IMR-90 (cell line): ENCODE measurements at regions not wholly inside any gene's neighbourhood (a gene's known extent, or its start where the extent isn't known, plus 50 kb on each side); places are given as distances from the start of the nearest gene placed in this dataset.

Source experiments
- ATAC-seq: fragments of 200-7000 bp; cut with Tn5 transposase; 2 replicates; pipeline ENCODE4 v1.9.1; 2020; ENCODE audit warnings: low read depth, mild to moderate bottlenecking, moderate library complexity
- BruUV-seq: library from RNA; stranded (reverse); fragments of 400-500 nt; replicated peaks from 2 replicates; lab custom pipeline; 2021; lab: Mats Ljungman, UMichigan
- CTCF ChIA-PET: fragments of 300-600 bp; formaldehyde crosslinking; extraction: SDS; loops from one replicate; lab custom pipeline; 2021; ENCODE audit warnings: antibody characterized with exemption; lab: Yijun Ruan, JAX
- POLR2A ChIA-PET: fragments of 300-600 bp; sonication (Branson Sonifier 250); formaldehyde crosslinking; loops from one replicate; lab custom pipeline; 2022; ENCODE audit warnings: antibody characterized with exemption; ENCODE audit not compliant: unreplicated experiment; lab: Charles Lee
- DNase-seq: peaks from one replicate; pipeline ENCODE4 v3.0.0; 2013
- H2AFZ ChIP-seq: replicated peaks from 2 replicates; pipeline ENCODE3; 2013; ENCODE audit warnings: low read length, mild to moderate bottlenecking; ENCODE audit not compliant: poor library complexity
- H2AK5ac ChIP-seq: 2 replicates; pipeline ENCODE4 v1.6.1; 2013; ENCODE audit warnings: low read depth, low read length, inconsistent platforms
- H2AK9ac ChIP-seq: replicated peaks from 2 replicates; pipeline ENCODE3; 2013; ENCODE audit warnings: mild to moderate bottlenecking, low read depth, low read length, moderate library complexity; ENCODE audit not compliant: poor library complexity
- H2BK120ac ChIP-seq: 2 replicates; pipeline ENCODE4 v1.6.1; 2013; ENCODE audit warnings: low read depth, low read length, inconsistent platforms
- H2BK15ac ChIP-seq: 3 replicates; pipeline ENCODE4 v1.6.1; 2013; ENCODE audit warnings: low read depth, low read length, inconsistent platforms
- H2BK20ac ChIP-seq: 2 replicates; pipeline ENCODE4 v1.6.1; 2013; ENCODE audit warnings: low read depth, mild to moderate bottlenecking, inconsistent platforms, low read length, moderate library complexity
- H2BK5ac ChIP-seq: 2 replicates; pipeline ENCODE4 v1.6.1; 2013; ENCODE audit warnings: mild to moderate bottlenecking, low read depth, low read length, inconsistent platforms; ENCODE audit not compliant: poor library complexity, severe bottlenecking
- H3K14ac ChIP-seq: replicated peaks from 2 replicates; pipeline ENCODE4 v1.6.1; 2013; ENCODE audit warnings: low read depth, low read length, inconsistent platforms
- H3K18ac ChIP-seq: 2 replicates; pipeline ENCODE4 v1.6.1; 2013; ENCODE audit warnings: low read depth, low read length, control low read depth
- H3K23ac ChIP-seq: 2 replicates; pipeline ENCODE4 v1.6.1; 2013; ENCODE audit warnings: low read depth, low read length, inconsistent platforms
- H3K27ac ChIP-seq: 2 replicates; pipeline ENCODE4 v1.5.1; 2013; ENCODE audit warnings: mild to moderate bottlenecking, control low read depth, low read length; ENCODE audit not compliant: insufficient read depth
- H3K27me3 ChIP-seq: 2 replicates; pipeline ENCODE4 v1.6.1; 2013; ENCODE audit warnings: low read length; ENCODE audit not compliant: control insufficient read depth, insufficient read depth
- H3K36me3 ChIP-seq: 2 replicates; pipeline ENCODE4 v1.6.1; 2013; ENCODE audit warnings: low read length, mixed read lengths; ENCODE audit not compliant: control insufficient read depth, insufficient read depth
- H3K4ac ChIP-seq: 2 replicates; pipeline ENCODE4 v1.6.1; 2013; ENCODE audit warnings: low read depth, low read length, inconsistent platforms
- H3K4me1 ChIP-seq: 2 replicates; pipeline ENCODE4 v1.6.1; 2013; ENCODE audit warnings: low read length, mixed read lengths; ENCODE audit not compliant: control insufficient read depth, insufficient read depth
- H3K4me2 ChIP-seq: 2 replicates; pipeline ENCODE4 v1.6.1; 2013; ENCODE audit warnings: low read depth, mild to moderate bottlenecking, control low read depth, low read length, moderate library complexity
- H3K4me3 ChIP-seq: 2 replicates; pipeline ENCODE4 v1.5.1; 2013; ENCODE audit warnings: low read depth, mild to moderate bottlenecking, control low read depth, low read length, moderate library complexity; ENCODE audit not compliant: insufficient read depth
- H3K56ac ChIP-seq: 2 replicates; pipeline ENCODE4 v1.6.1; 2013; ENCODE audit warnings: low read length, inconsistent platforms; ENCODE audit not compliant: insufficient read depth; ENCODE audit errors: extremely low read depth
- H3K79me1 ChIP-seq, 2 experiments: 2 replicates each; pipeline ENCODE4 v1.6.1; 2013; ENCODE audit warnings: low read length in 2 of 2, inconsistent platforms in 1 of 2, low read depth in 1 of 2
- H3K9ac ChIP-seq: 2 replicates; pipeline ENCODE4 v1.6.1; 2013; ENCODE audit warnings: low read depth, low read length, control low read depth
- H3K9me1 ChIP-seq: 2 replicates; pipeline ENCODE4 v1.6.1; 2013; ENCODE audit warnings: low read length, inconsistent platforms; ENCODE audit not compliant: insufficient read depth
- H3K9me3 ChIP-seq: 2 replicates; pipeline ENCODE4 v1.6.1; 2013; ENCODE audit warnings: low read length; ENCODE audit not compliant: control insufficient read depth, insufficient read depth
- H4K20me1 ChIP-seq: 2 replicates; pipeline ENCODE4 v1.6.1; 2013; ENCODE audit warnings: low read length, inconsistent platforms; ENCODE audit not compliant: insufficient read depth
- H4K5ac ChIP-seq: 2 replicates; pipeline ENCODE4 v1.6.1; 2013; ENCODE audit warnings: mild to moderate bottlenecking, low read depth, low read length, control low read depth
- H4K8ac ChIP-seq, 2 experiments: 2 replicates each; pipeline ENCODE4 v1.6.1; 2013; ENCODE audit warnings: low read depth in 2 of 2, low read length in 2 of 2, control low read depth in 1 of 2, inconsistent platforms in 1 of 2
- H4K91ac ChIP-seq: 2 replicates; pipeline ENCODE4 v1.6.1; 2013; ENCODE audit warnings: low read depth, low read length, inconsistent platforms; ENCODE audit not compliant: insufficient read depth
- BHLHE40 ChIP-seq: fragments of 150-350 bp; IDR thresholded peaks from 2 replicates; pipeline ENCODE4 v1.6.1; 2016; ENCODE audit warnings: mild to moderate bottlenecking, low read depth, low read length
- CEBPB ChIP-seq: IDR thresholded peaks from 2 replicates; pipeline ENCODE4 v1.6.1; 2012; ENCODE audit warnings: low read depth, low read length, improper control_type of control experiment
- CHD1 ChIP-seq: IDR thresholded peaks from 2 replicates; pipeline ENCODE4 v1.6.1; 2012; ENCODE audit warnings: low read depth, low read length, improper control_type of control experiment
- FOS ChIP-seq: fragments of 150-350 bp; IDR thresholded peaks from 2 replicates; pipeline ENCODE4 v1.6.1; 2016; ENCODE audit warnings: low read depth, low read length
- MAFK ChIP-seq: IDR thresholded peaks from 2 replicates; pipeline ENCODE4 v1.6.1; 2012; ENCODE audit warnings: low read depth, low read length, improper control_type of control experiment
- MAZ ChIP-seq: IDR thresholded peaks from 2 replicates; pipeline ENCODE4 v1.6.1; 2012; ENCODE audit warnings: low read depth, mild to moderate bottlenecking, low read length, improper control_type of control experiment, moderate library complexity, borderline replicate concordance
- MXI1 ChIP-seq: IDR thresholded peaks from 2 replicates; pipeline ENCODE4 v1.6.1; 2012; ENCODE audit warnings: low read depth, mild to moderate bottlenecking, low read length, moderate library complexity, borderline replicate concordance
- NFE2L2 ChIP-seq: fragments of 150-350 bp; IDR thresholded peaks from 2 replicates; pipeline ENCODE4 v1.6.1; 2016; ENCODE audit warnings: low read depth, mild to moderate bottlenecking, low read length
- POLR2A ChIP-seq: IDR thresholded peaks from 2 replicates; pipeline ENCODE4 v1.6.1; 2012; ENCODE audit warnings: mild to moderate bottlenecking, low read depth, low read length
- RAD21 ChIP-seq: IDR thresholded peaks from 2 replicates; pipeline ENCODE4 v1.6.1; 2012; ENCODE audit warnings: low read length, improper control_type of control experiment
- RCOR1 ChIP-seq: IDR thresholded peaks from 2 replicates; pipeline ENCODE4 v1.6.1; 2012; ENCODE audit warnings: mild to moderate bottlenecking, low read length, improper control_type of control experiment; ENCODE audit not compliant: insufficient replicate concordance
- RFX5 ChIP-seq: IDR thresholded peaks from 2 replicates; pipeline ENCODE4 v1.8.0; 2012; ENCODE audit warnings: low read depth, mild to moderate bottlenecking, low read length, moderate library complexity
- SMC3 ChIP-seq: fragments of 150-350 bp; IDR thresholded peaks from 2 replicates; pipeline ENCODE4 v1.6.1; 2016; ENCODE audit warnings: low read depth, mild to moderate bottlenecking, antibody characterized with exemption, low read length, moderate library complexity
- USF2 ChIP-seq: fragments of 150-350 bp; IDR thresholded peaks from 2 replicates; pipeline ENCODE4 v1.6.1; 2017; ENCODE audit warnings: mild to moderate bottlenecking, antibody characterized with exemption, low read length, low read depth
- WGBS, 2 experiments: methylation state at CpG; one replicate each; pipeline versions ENCODE4 v1.1.5 to v1.1.7; 2013; ENCODE audit warnings: missing lambda C conversion rate in 2 of 2; ENCODE audit not compliant: insufficient read length in 1 of 2; ENCODE audit errors: extremely low coverage in 2 of 2; 5-methylcytosine and 5-hydroxymethylcytosine counted together
- dilution Hi-C: fragments of 300-500 bp; cut with HindIII; formaldehyde crosslinking; loops from one replicate; pipeline ENCODE4 v1.14.3; 2018; ENCODE audit warnings: low sequenced_read_pairs; ENCODE audit not compliant: unreplicated experiment
- in situ Hi-C: fragments of 300-500 bp; cut with MboI; formaldehyde crosslinking; loops from 3 replicates; pipeline ENCODE4 v1.14.3; 2019; ENCODE audit warnings: low sequenced_read_pairs, inconsistent platforms, mixed read lengths
- intact Hi-C: fragments of 100-400 bp; cut with micrococcal nuclease; formaldehyde crosslinking; loops from 2 replicates; pipeline ENCODE4 v1.10.0; 2022
- TF ChIP-seq, protein P1 (sequence below): conservative IDR thresholded peaks from 2 replicates; pipeline ENCODE4 v1.5.1; 2012; ENCODE audit warnings: mild to moderate bottlenecking, low read depth, low read length, improper control_type of control experiment
- TF ChIP-seq, protein P2 (sequence below): fragments of 150-350 bp; IDR thresholded peaks from 2 replicates; pipeline ENCODE4 v1.6.1; 2016; ENCODE audit warnings: low read depth, mild to moderate bottlenecking, low read length, moderate library complexity, borderline replicate concordance

GRCh38 chr2:150190546-150190945, 296.9 kb downstream of the RND3 start:
- intact Hi-C loops = no loop called here
- Histone ChIP-seq H3K18ac (no peak overlapping the region), H3K27me3 (no peaks in the 10 kb centered on the region), H2AFZ (no peak overlapping the region), H2AK9ac (no peak overlapping the region), H4K91ac (no peak overlapping the region), H3K4ac (no peak overlapping the region), H3K9ac (no peak overlapping the region), H3K36me3 (no peaks in the 10 kb centered on the region), H4K8ac (no peak overlapping the region), H4K20me1 (no peaks in the 10 kb centered on the region), H2BK120ac (no peak overlapping the region), H2BK20ac (no peak overlapping the region), H3K79me1 (no peaks in the 10 kb centered on the region), H3K9me1 (no peaks in the 10 kb centered on the region), H4K5ac (no peak overlapping the region), H2BK5ac (no peak overlapping the region), H3K27ac (no peak overlapping the region), H2BK15ac (no peak overlapping the region), H3K23ac (no peak overlapping the region), H3K4me2 (no peak overlapping the region), H2AK5ac (no peak overlapping the region), H3K4me3 (no peak overlapping the region), H3K4me1 (no peaks in the 10 kb centered on the region), H3K56ac (no peak overlapping the region), H3K14ac (no peak overlapping the region), H3K9me3 (no peaks in the 10 kb centered on the region)
- ChIA-PET CTCF (no interaction called here), POLR2A (no interaction called here)
- DNase-seq (no peak), ATAC-seq (no peak)
- in situ Hi-C loops = no loop called here
- dilution Hi-C loops = no loop called here
- BruUV-seq = no TSS peak
- WGBS, 2 experiments = 100% methylated on average over 1 of the region's 1 CpG; no CpG with 5 or more reads in 1 of the 2 experiments
- TF ChIP-seq POLR2A = no peak
- TF ChIP-seq BHLHE40 = no peak
- no peak for TF ChIP-seq USF2
- no peak for TF ChIP-seq RAD21
- no peak for TF ChIP-seq MAZ
- no peak for TF ChIP-seq NFE2L2
- no peak for TF ChIP-seq RFX5
- TF ChIP-seq RCOR1 = no peak
- no peak for TF ChIP-seq SMC3
- TF ChIP-seq MXI1 = no peak
- no peak for TF ChIP-seq CHD1
- no peak for TF ChIP-seq MAFK
- TF ChIP-seq, protein P1, sequence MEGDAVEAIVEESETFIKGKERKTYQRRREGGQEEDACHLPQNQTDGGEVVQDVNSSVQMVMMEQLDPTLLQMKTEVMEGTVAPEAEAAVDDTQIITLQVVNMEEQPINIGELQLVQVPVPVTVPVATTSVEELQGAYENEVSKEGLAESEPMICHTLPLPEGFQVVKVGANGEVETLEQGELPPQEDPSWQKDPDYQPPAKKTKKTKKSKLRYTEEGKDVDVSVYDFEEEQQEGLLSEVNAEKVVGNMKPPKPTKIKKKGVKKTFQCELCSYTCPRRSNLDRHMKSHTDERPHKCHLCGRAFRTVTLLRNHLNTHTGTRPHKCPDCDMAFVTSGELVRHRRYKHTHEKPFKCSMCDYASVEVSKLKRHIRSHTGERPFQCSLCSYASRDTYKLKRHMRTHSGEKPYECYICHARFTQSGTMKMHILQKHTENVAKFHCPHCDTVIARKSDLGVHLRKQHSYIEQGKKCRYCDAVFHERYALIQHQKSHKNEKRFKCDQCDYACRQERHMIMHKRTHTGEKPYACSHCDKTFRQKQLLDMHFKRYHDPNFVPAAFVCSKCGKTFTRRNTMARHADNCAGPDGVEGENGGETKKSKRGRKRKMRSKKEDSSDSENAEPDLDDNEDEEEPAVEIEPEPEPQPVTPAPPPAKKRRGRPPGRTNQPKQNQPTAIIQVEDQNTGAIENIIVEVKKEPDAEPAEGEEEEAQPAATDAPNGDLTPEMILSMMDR = no peak
- TF ChIP-seq, protein P2, sequence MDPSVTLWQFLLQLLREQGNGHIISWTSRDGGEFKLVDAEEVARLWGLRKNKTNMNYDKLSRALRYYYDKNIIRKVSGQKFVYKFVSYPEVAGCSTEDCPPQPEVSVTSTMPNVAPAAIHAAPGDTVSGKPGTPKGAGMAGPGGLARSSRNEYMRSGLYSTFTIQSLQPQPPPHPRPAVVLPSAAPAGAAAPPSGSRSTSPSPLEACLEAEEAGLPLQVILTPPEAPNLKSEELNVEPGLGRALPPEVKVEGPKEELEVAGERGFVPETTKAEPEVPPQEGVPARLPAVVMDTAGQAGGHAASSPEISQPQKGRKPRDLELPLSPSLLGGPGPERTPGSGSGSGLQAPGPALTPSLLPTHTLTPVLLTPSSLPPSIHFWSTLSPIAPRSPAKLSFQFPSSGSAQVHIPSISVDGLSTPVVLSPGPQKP = no peak
- no peak for TF ChIP-seq CEBPB
- no peak for TF ChIP-seq FOS
